Neural progenitor cell (in vitro differentiated cells): ENCODE measurements at regions not wholly inside any gene's neighbourhood (a gene's known extent, or its start where the extent isn't known, plus 50 kb on each side); places are given as distances from the start of the nearest gene placed in this dataset.

Experiments used
- DNase-seq: peaks from one replicate; pipeline ENCODE4 v3.0.0-alpha.2; 2016; ENCODE audit warnings: low spot score
- H2AFZ ChIP-seq: fragments of 200-600 bp; sonication (generic); replicated peaks from 2 replicates; pipeline ENCODE4 v1.6.1; 2016; ENCODE audit warnings: antibody characterized with exemption
- H3F3A ChIP-seq: fragments of 200-600 bp; sonication (generic); 2 replicates; pipeline ENCODE4 v1.6.1; 2016; ENCODE audit warnings: antibody characterized with exemption, low read depth
- H3K27ac ChIP-seq: fragments of 200-600 bp; sonication (generic); 2 replicates; pipeline ENCODE4 v1.5.1; 2016; ENCODE audit warnings: mild to moderate bottlenecking
- H3K27me3 ChIP-seq: fragments of 200-600 bp; sonication (generic); 2 replicates; pipeline ENCODE4 v1.6.1; 2016; ENCODE audit warnings: mild to moderate bottlenecking, moderate library complexity
- H3K36me3 ChIP-seq: fragments of 200-600 bp; sonication (generic); 2 replicates; pipeline ENCODE4 v1.5.1; 2016
- H3K4me1 ChIP-seq: fragments of 200-600 bp; sonication (generic); 2 replicates; pipeline ENCODE4 v1.6.1; 2016; ENCODE audit warnings: mixed run types
- H3K4me2 ChIP-seq: fragments of 200-600 bp; sonication (generic); 2 replicates; pipeline ENCODE4 v1.6.1; 2016
- H3K4me3 ChIP-seq: fragments of 200-600 bp; sonication (generic); 2 replicates; pipeline ENCODE4 v1.5.1; 2016
- H3K79me2 ChIP-seq: fragments of 200-600 bp; sonication (generic); 2 replicates; pipeline ENCODE4 v1.6.1; 2016; ENCODE audit warnings: low read depth
- H3K9ac ChIP-seq: fragments of 200-600 bp; sonication (generic); 2 replicates; pipeline ENCODE4 v1.6.1; 2016
- H3K9me3 ChIP-seq: fragments of 200-600 bp; sonication (generic); 2 replicates; pipeline ENCODE4 v1.5.1; 2016; ENCODE audit warnings: low read depth
- H4K20me1 ChIP-seq: fragments of 200-600 bp; sonication (generic); 2 replicates; pipeline ENCODE4 v1.6.1; 2016; ENCODE audit warnings: low read depth
- H3K27ac Mint-ChIP-seq: 3 replicates; pipeline ENCODE4 v1.8.0; 2021; ENCODE audit warnings: mixed read lengths
- H3K27me3 Mint-ChIP-seq: 2 replicates; pipeline ENCODE4 v1.8.0; 2022; ENCODE audit warnings: low read depth, mild to moderate bottlenecking, inconsistent platforms, moderate library complexity, mixed read lengths; ENCODE audit not compliant: insufficient read depth
- H3K36me3 Mint-ChIP-seq: 3 replicates; pipeline ENCODE4 v1.8.0; 2021; ENCODE audit warnings: mixed read lengths
- H3K4me1 Mint-ChIP-seq: 3 replicates; pipeline ENCODE4 v1.8.0; 2021; ENCODE audit warnings: mixed read lengths
- H3K4me3 Mint-ChIP-seq: 3 replicates; pipeline ENCODE4 v1.8.0; 2021; ENCODE audit warnings: mild to moderate bottlenecking, moderate library complexity, mixed read lengths
- H3K9me3 Mint-ChIP-seq: 3 replicates; pipeline ENCODE4 v1.8.0; 2020; ENCODE audit warnings: mixed read lengths
- CTCF ChIP-seq: fragments of 200-600 bp; sonication (generic); IDR thresholded peaks from 2 replicates; pipeline ENCODE4 v1.5.1; 2017; ENCODE audit warnings: antibody characterized with exemption, mild to moderate bottlenecking
- EZH2 ChIP-seq: fragments of 200-600 bp; sonication (generic); IDR thresholded peaks from 2 replicates; pipeline ENCODE4 v1.6.1; 2017; ENCODE audit warnings: antibody characterized with exemption, mild to moderate bottlenecking, moderate library complexity
- EZH2phosphoT487 ChIP-seq: fragments of 200-600 bp; sonication (generic); IDR thresholded peaks from 2 replicates; pipeline ENCODE4 v1.6.1; 2017; ENCODE audit warnings: antibody characterized with exemption

GRCh38 chr14:101127224-101127623, 223.7 kb upstream of the RTL1 start:
- Histone ChIP-seq H3K79me2 (no peaks in the 10 kb centered on the region), H3K27ac (no peak overlapping the region), H3K4me3 (no peak overlapping the region), H3K9ac (no peak overlapping the region), H3K4me2 (no peak overlapping the region), H3K4me1 (no peaks in the 10 kb centered on the region), H3F3A (no peaks in the 10 kb centered on the region), H3K9me3 (no peaks in the 10 kb centered on the region), H3K36me3 (no peaks in the 10 kb centered on the region), H3K27me3 (peaks cover 3% of the 10 kb centered on the region), H4K20me1 (no peaks in the 10 kb centered on the region), H2AFZ (no peak overlapping the region)
- H3K4me1 Mint-ChIP-seq = peaks cover 18% of the 10 kb centered on the region
- H3K27me3 Mint-ChIP-seq = peaks cover 7% of the 10 kb centered on the region
- no peaks in the 10 kb centered on the region for H3K36me3 Mint-ChIP-seq
- H3K9me3 Mint-ChIP-seq = peaks cover 2% of the 10 kb centered on the region
- DNase-seq = no peak
- no peak for TF ChIP-seq EZH2
- no peak for TF ChIP-seq CTCF
- TF ChIP-seq EZH2phosphoT487 = no peak
- H3K27ac Mint-ChIP-seq = no peak overlapping the region
- H3K4me3 Mint-ChIP-seq = no peak overlapping the region

DNA sequence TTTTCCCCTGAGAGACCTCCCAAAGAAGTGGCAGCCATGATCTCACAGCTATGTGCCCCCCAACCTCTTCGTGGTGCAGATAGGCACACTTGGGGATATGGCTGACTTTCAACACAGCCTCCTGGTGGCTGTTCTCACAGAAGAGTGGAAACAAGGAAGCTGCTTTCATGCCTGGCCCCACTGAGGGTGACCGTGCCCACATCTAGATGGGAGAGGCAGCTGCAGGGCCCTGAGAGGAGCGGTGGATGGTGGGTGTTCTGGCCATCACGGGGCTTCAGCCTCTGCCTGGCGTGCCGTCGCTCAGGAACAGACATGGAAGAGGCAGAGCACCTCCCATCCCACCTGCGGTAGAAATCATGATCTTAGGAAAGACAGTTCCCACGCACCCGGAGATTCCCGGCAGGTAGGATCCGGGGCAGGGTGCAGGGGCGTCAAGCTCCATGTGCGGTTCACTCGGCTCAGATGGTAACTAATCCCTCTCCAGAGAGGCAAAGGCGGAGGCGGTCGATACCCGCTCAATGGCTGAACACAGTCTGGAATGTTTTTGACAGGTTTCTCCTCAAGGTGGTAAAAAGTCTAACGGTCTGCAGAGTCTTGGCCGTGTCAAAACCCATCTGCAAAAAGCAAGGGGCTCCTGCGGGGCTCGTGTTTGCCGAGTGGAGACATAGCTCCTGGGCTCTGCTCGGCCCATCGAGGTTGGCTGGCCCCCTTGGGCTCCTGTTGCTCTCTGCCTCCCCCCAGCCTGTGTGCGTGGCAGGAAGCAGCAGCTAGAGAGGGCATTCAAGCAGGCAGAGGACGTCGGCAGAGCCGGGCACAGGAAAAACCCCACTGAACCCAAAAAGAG, 225.2 kb upstream of the RTL1 start:
- no peak overlapping the region for H3K27ac Mint-ChIP-seq
- no peak overlapping the region for H3K4me3 ChIP-seq
- H2AFZ ChIP-seq = no peak overlapping the region
- DNase-seq = peak; percentile 3
- H3K79me2 ChIP-seq = no peaks in the 10 kb centered on the region
- H3K9ac ChIP-seq = no peak overlapping the region
- H3K36me3 ChIP-seq = no peaks in the 10 kb centered on the region
- H3K9me3 ChIP-seq = no peaks in the 10 kb centered on the region
- no peak overlapping the region for H3K27ac ChIP-seq
- H3K4me1 Mint-ChIP-seq = peaks cover 12% of the 10 kb centered on the region
- peaks cover 8% of the 10 kb centered on the region for H3K27me3 Mint-ChIP-seq
- H3K27me3 ChIP-seq = peaks cover 3% of the 10 kb centered on the region
- TF ChIP-seq EZH2 (no peak), CTCF (no peak), EZH2phosphoT487 (no peak)
- no peaks in the 10 kb centered on the region for H3K4me1 ChIP-seq
- peaks cover 2% of the 10 kb centered on the region for H3K9me3 Mint-ChIP-seq
- no peak overlapping the region for H3K4me2 ChIP-seq
- H3K4me3 Mint-ChIP-seq = no peak overlapping the region
- no peaks in the 10 kb centered on the region for H3F3A ChIP-seq
- no peaks in the 10 kb centered on the region for H3K36me3 Mint-ChIP-seq
- no peaks in the 10 kb centered on the region for H4K20me1 ChIP-seq

DNA sequence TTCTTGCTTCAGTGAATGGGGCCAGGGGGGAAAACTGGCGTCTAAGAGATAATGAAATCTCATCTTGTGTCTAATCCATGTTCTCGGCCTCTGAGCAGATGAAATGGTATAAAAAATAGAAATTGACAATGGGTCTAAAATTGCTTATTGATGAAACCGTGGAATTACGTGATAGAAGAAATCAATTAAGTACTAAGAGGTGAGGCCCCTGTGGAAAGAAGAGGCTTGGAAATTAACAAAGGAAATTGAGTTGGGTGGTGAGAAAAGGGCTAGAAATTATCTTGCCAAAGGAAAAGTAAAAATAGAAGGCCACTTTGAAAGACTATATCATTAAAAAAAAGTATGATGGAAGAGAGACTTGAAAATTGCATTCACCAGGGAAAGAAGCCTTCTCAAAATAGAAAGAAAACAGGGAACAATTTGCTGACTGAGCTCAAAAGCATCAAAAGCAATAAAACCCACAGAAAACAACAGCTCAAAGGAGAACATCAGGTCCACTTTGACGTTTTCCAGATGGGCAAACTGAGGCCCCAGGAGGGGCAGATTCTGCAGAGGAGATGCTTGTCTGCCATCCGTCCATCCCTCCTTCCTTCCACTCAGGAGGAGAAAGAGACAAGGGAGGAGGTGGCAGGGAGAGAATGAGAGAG, 226.1 kb upstream of the RTL1 start:
- H3K9me3 ChIP-seq = no peaks in the 10 kb centered on the region
- TF ChIP-seq EZH2phosphoT487 = no peak
- TF ChIP-seq CTCF = no peak
- no peak for TF ChIP-seq EZH2
- no peaks in the 10 kb centered on the region for H3K4me1 ChIP-seq
- Mint-ChIP-seq H3K27ac (no peak overlapping the region), H3K4me3 (no peak overlapping the region), H3K36me3 (no peaks in the 10 kb centered on the region), H3K27me3 (peaks cover 10% of the 10 kb centered on the region), H3K4me1 (peaks cover 10% of the 10 kb centered on the region), H3K9me3 (peaks cover 2% of the 10 kb centered on the region)
- no peak overlapping the region for H3K4me2 ChIP-seq
- no peaks in the 10 kb centered on the region for H3K79me2 ChIP-seq
- H3K9ac ChIP-seq = no peak overlapping the region
- no peak overlapping the region for H2AFZ ChIP-seq
- H3K36me3 ChIP-seq = no peaks in the 10 kb centered on the region
- no peak overlapping the region for H3K4me3 ChIP-seq
- H4K20me1 ChIP-seq = no peaks in the 10 kb centered on the region
- peak; percentile 0 for DNase-seq
- no peaks in the 10 kb centered on the region for H3F3A ChIP-seq
- no peak overlapping the region for H3K27ac ChIP-seq
- H3K27me3 ChIP-seq = peaks cover 3% of the 10 kb centered on the region
